Panc1 (cell line): ENCODE measurements at regions not wholly inside any gene's neighbourhood (a gene's known extent, or its start where the extent isn't known, plus 50 kb on each side); places are given as distances from the start of the nearest gene placed in this dataset.
"Not testable (repeated sequence)": the region's sequence is repeated elsewhere in the genome, so short reads cannot be mapped to it uniquely, and the experiment has no call there.

Experiments used
- ATAC-seq: fragments of 200-7000 bp; cut with Tn5 transposase; 2 replicates; pipeline ENCODE4 v1.9.1; 2020; ENCODE audit warnings: mild to moderate bottlenecking, moderate library complexity
- BruUV-seq: library from RNA; stranded (reverse); fragments of 400-500 nt; replicated peaks from 2 replicates; lab custom pipeline; 2021; lab: Mats Ljungman, UMichigan
- CTCF ChIA-PET: fragments of 300-600 bp; sonication (Branson Sonifier 250); formaldehyde crosslinking; loops from one replicate; lab custom pipeline; 2022; ENCODE audit warnings: antibody characterized with exemption; lab: Charles Lee
- POLR2A ChIA-PET: fragments of 300-600 bp; sonication (Branson Sonifier 250); formaldehyde crosslinking; loops from one replicate; lab custom pipeline; 2022; ENCODE audit warnings: antibody characterized with exemption; lab: Charles Lee
- DNase-seq: peaks from one replicate; pipeline ENCODE4 v3.0.0-alpha.2; 2010; ENCODE audit warnings: low read depth, low spot score
- H3K27ac ChIP-seq: 2 replicates; pipeline ENCODE4 v1.5.1; 2011; ENCODE audit warnings: mild to moderate bottlenecking, low read length, inconsistent platforms
- H3K27me3 ChIP-seq: fragments of 200-500 bp; sonication (Bioruptor generic); 2 replicates; pipeline ENCODE4 v1.6.0; 2014; ENCODE audit warnings: low read length, inconsistent platforms; ENCODE audit not compliant: control insufficient read depth, insufficient read depth
- H3K36me3 ChIP-seq: fragments of 200-500 bp; sonication (Bioruptor generic); 2 replicates; pipeline ENCODE4 v1.5.1; 2014; ENCODE audit warnings: inconsistent platforms, mild to moderate bottlenecking, low read length, moderate library complexity; ENCODE audit not compliant: control insufficient read depth, insufficient read depth
- H3K4me1 ChIP-seq: 2 replicates; pipeline ENCODE4 v1.5.1; 2011; ENCODE audit warnings: inconsistent platforms, mild to moderate bottlenecking, low read length, moderate library complexity; ENCODE audit not compliant: control insufficient read depth, insufficient read depth
- H3K4me3 ChIP-seq, 2 experiments: 2 replicates each; pipeline ENCODE4 v1.5.1; 2011 to 2012; ENCODE audit warnings: low read depth in 2 of 2, low read length in 2 of 2, mild to moderate bottlenecking in 2 of 2, inconsistent platforms in 1 of 2, moderate library complexity in 1 of 2
- H3K9me3 ChIP-seq: fragments of 200-500 bp; sonication (Bioruptor generic); 2 replicates; pipeline ENCODE4 v1.5.1; 2014; ENCODE audit warnings: low read depth, mild to moderate bottlenecking, inconsistent platforms, low read length, moderate library complexity; ENCODE audit not compliant: control insufficient read depth, insufficient read depth
- POLR2AphosphoS5 ChIP-seq: IDR thresholded peaks from 2 replicates; pipeline ENCODE4 v1.6.1; 2012; ENCODE audit warnings: mild to moderate bottlenecking, low read depth, low read length, moderate library complexity
- SIN3A ChIP-seq: IDR thresholded peaks from 2 replicates; pipeline ENCODE4 v1.6.1; 2012; ENCODE audit warnings: low read depth, mild to moderate bottlenecking, low read length, moderate library complexity, borderline replicate concordance; ENCODE audit not compliant: insufficient read depth
- TCF7L2 ChIP-seq: IDR thresholded peaks from 2 replicates; pipeline ENCODE4 v1.6.1; 2011; ENCODE audit warnings: mild to moderate bottlenecking, low read depth, low read length, inconsistent platforms
- in situ Hi-C: cut with HindIII; loops from 2 replicates; pipeline ENCODE4 v1.10.0; 2016; ENCODE audit warnings: low sequenced_read_pairs, low pct_unique_long_range_greater_than_20kb
- intact Hi-C: fragments of 100-400 bp; cut with micrococcal nuclease; formaldehyde crosslinking; loops from one replicate; pipeline ENCODE4 v1.10.0; 2022; ENCODE audit not compliant: unreplicated experiment
- TF ChIP-seq, protein P1 (sequence below), 2 experiments: IDR thresholded peaks; 2 replicates each; pipeline ENCODE4 v1.6.1; 2011 to 2012; ENCODE audit warnings: low read depth in 2 of 2, control low read depth in 1 of 2, low read length in 1 of 2, mild to moderate bottlenecking in 1 of 2, moderate library complexity in 1 of 2; ENCODE audit not compliant: insufficient read depth in 1 of 2
- TF ChIP-seq, protein P2 (sequence below): fragments of 450-650 bp; IDR thresholded peaks from 2 replicates; pipeline ENCODE4 v1.5.1; 2017; ENCODE audit warnings: mild to moderate bottlenecking

DNA sequence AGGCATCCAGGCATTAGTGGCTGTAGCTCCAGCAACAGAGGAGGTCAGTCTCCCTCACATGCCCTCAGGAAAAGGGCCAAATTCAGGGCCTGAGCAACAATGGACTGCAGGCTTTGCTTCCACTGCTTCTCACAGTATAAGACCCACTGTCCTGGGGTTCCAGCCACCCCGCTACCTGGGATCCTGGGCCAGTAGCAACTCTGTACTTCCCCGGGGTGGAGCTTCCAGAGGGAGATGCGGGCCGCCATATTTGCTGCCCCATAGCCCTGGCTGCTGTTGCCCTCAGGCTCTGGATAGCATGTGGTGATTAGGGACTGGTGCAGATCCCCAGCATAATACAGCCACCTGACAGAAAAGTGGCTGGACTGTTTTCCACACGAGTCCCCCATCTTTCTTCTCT is 201.1 kb upstream of the POGK start:
- no peaks in the 10 kb centered on the region; the same call in 1 of the 2 replicates for H3K27me3 ChIP-seq
- in situ Hi-C loops (no loop called here), intact Hi-C loops (no loop called here)
- no peak overlapping the region for H3K27ac ChIP-seq
- no peak overlapping the region for H3K4me3 ChIP-seq
- BruUV-seq = no TSS peak
- no peaks in the 10 kb centered on the region for H3K9me3 ChIP-seq
- H3K4me1 ChIP-seq = no peaks in the 10 kb centered on the region
- TF ChIP-seq POLR2AphosphoS5 (no peak), TCF7L2 (no peak), SIN3A (no peak)
- TF ChIP-seq, protein P1, sequence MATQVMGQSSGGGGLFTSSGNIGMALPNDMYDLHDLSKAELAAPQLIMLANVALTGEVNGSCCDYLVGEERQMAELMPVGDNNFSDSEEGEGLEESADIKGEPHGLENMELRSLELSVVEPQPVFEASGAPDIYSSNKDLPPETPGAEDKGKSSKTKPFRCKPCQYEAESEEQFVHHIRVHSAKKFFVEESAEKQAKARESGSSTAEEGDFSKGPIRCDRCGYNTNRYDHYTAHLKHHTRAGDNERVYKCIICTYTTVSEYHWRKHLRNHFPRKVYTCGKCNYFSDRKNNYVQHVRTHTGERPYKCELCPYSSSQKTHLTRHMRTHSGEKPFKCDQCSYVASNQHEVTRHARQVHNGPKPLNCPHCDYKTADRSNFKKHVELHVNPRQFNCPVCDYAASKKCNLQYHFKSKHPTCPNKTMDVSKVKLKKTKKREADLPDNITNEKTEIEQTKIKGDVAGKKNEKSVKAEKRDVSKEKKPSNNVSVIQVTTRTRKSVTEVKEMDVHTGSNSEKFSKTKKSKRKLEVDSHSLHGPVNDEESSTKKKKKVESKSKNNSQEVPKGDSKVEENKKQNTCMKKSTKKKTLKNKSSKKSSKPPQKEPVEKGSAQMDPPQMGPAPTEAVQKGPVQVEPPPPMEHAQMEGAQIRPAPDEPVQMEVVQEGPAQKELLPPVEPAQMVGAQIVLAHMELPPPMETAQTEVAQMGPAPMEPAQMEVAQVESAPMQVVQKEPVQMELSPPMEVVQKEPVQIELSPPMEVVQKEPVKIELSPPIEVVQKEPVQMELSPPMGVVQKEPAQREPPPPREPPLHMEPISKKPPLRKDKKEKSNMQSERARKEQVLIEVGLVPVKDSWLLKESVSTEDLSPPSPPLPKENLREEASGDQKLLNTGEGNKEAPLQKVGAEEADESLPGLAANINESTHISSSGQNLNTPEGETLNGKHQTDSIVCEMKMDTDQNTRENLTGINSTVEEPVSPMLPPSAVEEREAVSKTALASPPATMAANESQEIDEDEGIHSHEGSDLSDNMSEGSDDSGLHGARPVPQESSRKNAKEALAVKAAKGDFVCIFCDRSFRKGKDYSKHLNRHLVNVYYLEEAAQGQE (IDR thresholded peaks at IDR 0.05; ENCODE audit: insufficient read depth in 1 of 2, low read depth in 2 of 2, low read length in 1 of 2) = no peak
- TF ChIP-seq, protein P2, sequence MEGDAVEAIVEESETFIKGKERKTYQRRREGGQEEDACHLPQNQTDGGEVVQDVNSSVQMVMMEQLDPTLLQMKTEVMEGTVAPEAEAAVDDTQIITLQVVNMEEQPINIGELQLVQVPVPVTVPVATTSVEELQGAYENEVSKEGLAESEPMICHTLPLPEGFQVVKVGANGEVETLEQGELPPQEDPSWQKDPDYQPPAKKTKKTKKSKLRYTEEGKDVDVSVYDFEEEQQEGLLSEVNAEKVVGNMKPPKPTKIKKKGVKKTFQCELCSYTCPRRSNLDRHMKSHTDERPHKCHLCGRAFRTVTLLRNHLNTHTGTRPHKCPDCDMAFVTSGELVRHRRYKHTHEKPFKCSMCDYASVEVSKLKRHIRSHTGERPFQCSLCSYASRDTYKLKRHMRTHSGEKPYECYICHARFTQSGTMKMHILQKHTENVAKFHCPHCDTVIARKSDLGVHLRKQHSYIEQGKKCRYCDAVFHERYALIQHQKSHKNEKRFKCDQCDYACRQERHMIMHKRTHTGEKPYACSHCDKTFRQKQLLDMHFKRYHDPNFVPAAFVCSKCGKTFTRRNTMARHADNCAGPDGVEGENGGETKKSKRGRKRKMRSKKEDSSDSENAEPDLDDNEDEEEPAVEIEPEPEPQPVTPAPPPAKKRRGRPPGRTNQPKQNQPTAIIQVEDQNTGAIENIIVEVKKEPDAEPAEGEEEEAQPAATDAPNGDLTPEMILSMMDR = no peak
- POLR2A ChIA-PET = no interaction called here
- ATAC-seq (no peak), DNase-seq (no peak)
- H3K36me3 ChIP-seq = no peaks in the 10 kb centered on the region
- CTCF ChIA-PET = no interaction called here

DNA sequence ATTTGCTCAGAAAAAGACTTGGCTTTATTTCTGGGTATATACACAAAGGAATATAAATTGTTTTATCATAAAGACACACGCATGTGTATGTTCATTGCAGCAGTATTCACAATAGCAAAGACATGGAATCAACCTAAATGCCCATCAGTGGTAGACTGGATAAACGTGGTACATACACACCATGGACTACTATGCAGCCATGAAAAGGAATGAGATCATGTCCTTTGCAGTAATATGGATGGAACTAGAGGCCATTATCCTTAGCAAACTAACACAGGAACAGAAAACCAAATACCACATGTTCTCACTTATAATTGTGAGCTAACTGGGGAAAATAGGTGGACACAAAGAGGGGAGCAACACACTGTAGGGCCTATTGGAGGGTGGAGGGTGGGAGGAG is 182.0 kb upstream of the POGK start:
- H3K4me3 ChIP-seq, intact Hi-C loops, POLR2A ChIA-PET, CTCF ChIA-PET, H3K36me3 ChIP-seq, H3K27ac ChIP-seq, BruUV-seq, ATAC-seq, H3K27me3 ChIP-seq, H3K4me1 ChIP-seq, in situ Hi-C loops, H3K9me3 ChIP-seq, DNase-seq: not testable (repeated sequence)

DNA sequence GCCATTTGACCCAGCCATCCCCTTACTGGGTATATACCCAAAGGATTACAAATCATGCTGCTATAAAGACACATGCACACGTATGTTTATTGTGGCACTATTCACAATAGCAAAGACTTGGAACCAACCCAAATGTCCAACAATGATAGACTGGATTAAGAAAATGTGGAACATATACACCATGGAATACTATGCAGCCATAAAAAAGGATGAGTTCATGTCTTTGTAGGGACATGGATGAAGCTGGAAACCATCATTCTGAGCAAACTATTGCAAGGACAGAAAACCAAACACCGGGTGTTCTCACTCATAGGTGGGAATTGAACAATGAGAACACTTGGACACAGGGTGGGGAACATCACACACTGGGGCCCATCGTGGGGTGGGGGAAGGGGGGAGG is 172.5 kb upstream of the POGK start:
- in situ Hi-C loops, H3K27ac ChIP-seq, CTCF ChIA-PET, POLR2A ChIA-PET, intact Hi-C loops, H3K36me3 ChIP-seq, H3K4me1 ChIP-seq, BruUV-seq, H3K4me3 ChIP-seq, ATAC-seq, DNase-seq, H3K27me3 ChIP-seq, H3K9me3 ChIP-seq: not testable (repeated sequence)

DNA sequence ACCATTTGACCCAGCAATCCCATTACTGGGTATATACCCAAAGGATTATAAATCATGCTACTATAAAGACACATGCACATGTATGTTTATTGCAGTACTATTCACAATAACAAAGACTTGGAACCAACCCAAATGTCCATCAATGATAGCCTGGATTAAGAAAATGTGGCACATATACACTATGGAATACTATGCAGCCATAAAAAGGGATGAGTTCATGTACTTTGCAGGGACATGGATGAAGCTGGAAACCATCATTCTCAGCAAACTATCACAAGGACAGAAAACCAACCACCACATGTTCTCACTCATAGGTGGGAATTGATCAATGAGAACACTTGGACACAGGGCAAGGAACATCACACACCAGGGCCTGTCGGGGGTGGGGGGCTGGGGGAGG is 171.7 kb upstream of the POGK start:
- H3K4me3 ChIP-seq, intact Hi-C loops, CTCF ChIA-PET, H3K4me1 ChIP-seq, in situ Hi-C loops, BruUV-seq, H3K9me3 ChIP-seq, H3K27me3 ChIP-seq, H3K36me3 ChIP-seq, POLR2A ChIA-PET, ATAC-seq, H3K27ac ChIP-seq, DNase-seq: not testable (repeated sequence)
